OCI-LY7 (cell line): ENCODE measurements at regions not wholly inside any gene's neighbourhood (a gene's known extent, or its start where the extent isn't known, plus 50 kb on each side); places are given as distances from the start of the nearest gene placed in this dataset.

Source experiments
- BruUV-seq: library from RNA; stranded (reverse); fragments of 400-500 nt; replicated peaks from 2 replicates; lab custom pipeline; 2021; lab: Mats Ljungman, UMichigan
- CTCF ChIA-PET: fragments of 300-600 bp; sonication (Branson Sonifier 250); formaldehyde crosslinking; loops from one replicate; lab custom pipeline; 2022; ENCODE audit warnings: antibody characterized with exemption; ENCODE audit not compliant: unreplicated experiment; lab: Charles Lee
- POLR2A ChIA-PET: fragments of 300-600 bp; sonication (Branson Sonifier 250); formaldehyde crosslinking; loops from one replicate; lab custom pipeline; 2022; ENCODE audit warnings: antibody characterized with exemption; lab: Charles Lee
- DNase-seq: peaks from one replicate; pipeline ENCODE4 v3.0.0-alpha.2; 2015; ENCODE audit warnings: low spot score
- H2AFZ ChIP-seq: fragments of 200-600 bp; sonication (generic), shearing (Covaris generic); 2 replicates; pipeline ENCODE4 v1.6.1; 2014; ENCODE audit warnings: mild to moderate bottlenecking, antibody characterized with exemption, low read length, moderate library complexity
- H3K27ac ChIP-seq: fragments of 200-600 bp; sonication (generic); 2 replicates; pipeline ENCODE4 v1.5.1; 2014; ENCODE audit warnings: mixed run types, low read depth, mild to moderate bottlenecking, moderate library complexity, low read length, inconsistent platforms; ENCODE audit not compliant: poor library complexity, severe bottlenecking
- H3K36me3 ChIP-seq: fragments of 200-600 bp; sonication (generic); 2 replicates; pipeline ENCODE4 v1.6.1; 2014; ENCODE audit warnings: mild to moderate bottlenecking, antibody characterized with exemption, low read length, moderate library complexity, mixed read lengths; ENCODE audit not compliant: insufficient read depth
- H3K4me1 ChIP-seq: fragments of 200-600 bp; sonication (generic); 2 replicates; pipeline ENCODE4 v1.5.1; 2014; ENCODE audit warnings: mild to moderate bottlenecking, low read length; ENCODE audit not compliant: insufficient read depth, poor library complexity, severe bottlenecking
- H3K4me2 ChIP-seq: fragments of 200-600 bp; sonication (generic); 2 replicates; pipeline ENCODE4 v1.6.1; 2014; ENCODE audit warnings: mild to moderate bottlenecking, low read length
- H3K4me3 ChIP-seq: fragments of 200-600 bp; sonication (generic); 2 replicates; pipeline ENCODE4 v1.5.1; 2014; ENCODE audit warnings: mild to moderate bottlenecking, low read depth, low read length; ENCODE audit not compliant: poor library complexity, severe bottlenecking
- H3K79me2 ChIP-seq: fragments of 200-600 bp; sonication (generic); 2 replicates; pipeline ENCODE4 v1.6.1; 2016; ENCODE audit warnings: low read depth, mild to moderate bottlenecking, low read length, moderate library complexity, mixed read lengths; ENCODE audit not compliant: insufficient read depth
- H3K9me2 ChIP-seq: fragments of 200-600 bp; sonication (generic); 2 replicates; pipeline ENCODE4 v1.6.1; 2016; ENCODE audit warnings: mild to moderate bottlenecking, low read length, mixed read lengths; ENCODE audit not compliant: insufficient read depth
- H3K9me3 ChIP-seq: fragments of 200-600 bp; sonication (generic); 2 replicates; pipeline ENCODE4 v1.6.1; 2014; ENCODE audit warnings: mild to moderate bottlenecking, mixed run types, low read length, mixed read lengths
- H4K20me1 ChIP-seq: fragments of 200-600 bp; sonication (generic); 2 replicates; pipeline ENCODE4 v1.6.1; 2014; ENCODE audit warnings: mild to moderate bottlenecking, antibody characterized with exemption, low read length, moderate library complexity, mixed read lengths; ENCODE audit not compliant: insufficient read depth
- EZH2phosphoT487 ChIP-seq: fragments of 200-600 bp; sonication (generic); IDR thresholded peaks from 2 replicates; pipeline ENCODE4 v1.6.1; 2018; ENCODE audit warnings: low read depth, borderline replicate concordance, mild to moderate bottlenecking, mixed run types, antibody characterized with exemption, low read length, moderate library complexity, mixed read lengths
- intact Hi-C: fragments of 100-400 bp; cut with micrococcal nuclease; formaldehyde crosslinking; loops from one replicate; pipeline ENCODE4 v1.10.0; 2022; ENCODE audit not compliant: unreplicated experiment
- TF ChIP-seq, protein P1 (sequence below): fragments of 200-600 bp; sonication (generic); conservative IDR thresholded peaks from 2 replicates; pipeline ENCODE4 v1.5.1; 2014; ENCODE audit warnings: mild to moderate bottlenecking, antibody characterized with exemption, low read length, moderate library complexity, mixed read lengths

DNA sequence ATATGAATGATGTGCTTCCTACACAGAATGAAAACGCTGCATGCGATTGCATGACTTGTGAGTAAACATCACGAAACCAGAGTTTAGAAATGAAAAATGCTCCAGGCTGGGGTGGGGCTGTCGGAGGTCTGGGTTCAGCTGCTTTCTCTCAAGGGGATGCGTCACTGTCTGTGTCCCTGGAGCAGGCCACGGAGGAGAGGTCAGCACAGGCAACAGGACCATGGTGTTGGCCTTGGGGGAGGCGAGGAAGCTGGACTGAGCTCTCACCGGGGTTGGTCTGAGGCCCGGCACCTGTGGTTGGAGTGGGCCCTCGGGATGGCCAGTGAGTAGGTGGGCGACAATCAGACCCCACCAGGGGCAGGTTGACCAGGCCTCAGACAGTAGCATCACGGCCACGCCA, 89.0 kb upstream of the TMEM18 start:
- H3K4me3 ChIP-seq, result no peak overlapping the region
- DNase-seq, result no peak
- intact Hi-C loops, result no loop called here
- no peaks in the 10 kb centered on the region for H3K79me2 ChIP-seq
- H3K4me2 ChIP-seq, result no peak overlapping the region
- H3K9me3 ChIP-seq, result no peaks in the 10 kb centered on the region
- H3K27ac ChIP-seq, result no peak overlapping the region
- CTCF ChIA-PET, result no interaction called here
- no TSS peak for BruUV-seq
- POLR2A ChIA-PET, result no interaction called here
- no peaks in the 10 kb centered on the region for H3K4me1 ChIP-seq
- no peaks in the 10 kb centered on the region for H4K20me1 ChIP-seq
- no peaks in the 10 kb centered on the region for H3K36me3 ChIP-seq
- H2AFZ ChIP-seq, result no peak overlapping the region
- no peaks in the 10 kb centered on the region for H3K9me2 ChIP-seq
- no peak for TF ChIP-seq EZH2phosphoT487
- TF ChIP-seq, protein P1, sequence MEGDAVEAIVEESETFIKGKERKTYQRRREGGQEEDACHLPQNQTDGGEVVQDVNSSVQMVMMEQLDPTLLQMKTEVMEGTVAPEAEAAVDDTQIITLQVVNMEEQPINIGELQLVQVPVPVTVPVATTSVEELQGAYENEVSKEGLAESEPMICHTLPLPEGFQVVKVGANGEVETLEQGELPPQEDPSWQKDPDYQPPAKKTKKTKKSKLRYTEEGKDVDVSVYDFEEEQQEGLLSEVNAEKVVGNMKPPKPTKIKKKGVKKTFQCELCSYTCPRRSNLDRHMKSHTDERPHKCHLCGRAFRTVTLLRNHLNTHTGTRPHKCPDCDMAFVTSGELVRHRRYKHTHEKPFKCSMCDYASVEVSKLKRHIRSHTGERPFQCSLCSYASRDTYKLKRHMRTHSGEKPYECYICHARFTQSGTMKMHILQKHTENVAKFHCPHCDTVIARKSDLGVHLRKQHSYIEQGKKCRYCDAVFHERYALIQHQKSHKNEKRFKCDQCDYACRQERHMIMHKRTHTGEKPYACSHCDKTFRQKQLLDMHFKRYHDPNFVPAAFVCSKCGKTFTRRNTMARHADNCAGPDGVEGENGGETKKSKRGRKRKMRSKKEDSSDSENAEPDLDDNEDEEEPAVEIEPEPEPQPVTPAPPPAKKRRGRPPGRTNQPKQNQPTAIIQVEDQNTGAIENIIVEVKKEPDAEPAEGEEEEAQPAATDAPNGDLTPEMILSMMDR, result no peak

- POLR2A ChIA-PET, result no interaction called here
Observed at GRCh38 chr2:765369-765768, 88.2 kb upstream of the TMEM18 start.

DNA sequence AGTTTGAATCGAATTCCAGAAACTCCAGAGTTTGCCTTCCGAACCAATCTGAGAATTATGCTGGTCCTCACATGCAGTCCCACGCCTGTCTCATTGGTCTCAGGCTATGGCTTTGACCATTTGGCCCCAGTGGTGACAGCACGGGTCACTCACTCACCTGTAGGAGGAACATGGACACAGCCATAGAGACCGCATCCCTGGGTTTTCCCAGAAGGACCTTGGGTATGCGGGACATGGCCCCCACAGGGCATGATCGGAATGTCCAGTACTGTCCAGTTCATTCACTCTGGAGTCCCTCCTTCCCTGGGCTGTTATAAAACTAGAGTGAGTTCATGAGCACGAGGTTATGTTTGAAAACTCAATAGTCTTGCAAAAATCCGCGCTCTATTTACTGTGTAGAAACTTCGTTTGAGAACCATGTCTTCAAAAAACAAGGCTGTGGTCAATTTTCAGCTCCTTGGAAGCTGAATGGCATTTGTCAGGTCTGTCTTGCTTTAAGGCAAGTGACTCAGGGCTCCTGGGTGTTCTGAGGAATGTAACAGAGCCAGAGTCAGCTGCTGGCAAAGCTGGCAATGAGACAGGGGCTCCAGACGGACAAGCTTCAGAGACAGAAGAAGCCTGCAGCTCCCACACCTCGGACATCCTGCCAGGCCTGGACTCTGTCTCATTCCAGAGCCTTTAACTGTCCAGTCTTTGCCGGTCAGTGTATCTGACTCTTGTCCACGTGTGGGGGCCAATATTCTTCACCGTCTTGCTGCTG, 86.7 kb upstream of the TMEM18 start:
- TF ChIP-seq EZH2phosphoT487, result no peak
- TF ChIP-seq, protein P1, result no peak
- H3K79me2 ChIP-seq, result no peaks in the 10 kb centered on the region
- no peaks in the 10 kb centered on the region for H3K9me2 ChIP-seq
- no TSS peak for BruUV-seq
- H4K20me1 ChIP-seq, result no peaks in the 10 kb centered on the region
- no peak overlapping the region for H2AFZ ChIP-seq
- no peaks in the 10 kb centered on the region for H3K9me3 ChIP-seq
- no peaks in the 10 kb centered on the region for H3K36me3 ChIP-seq
- ChIA-PET CTCF (no interaction called here), POLR2A (no interaction called here)
- H3K4me2 ChIP-seq, result no peak overlapping the region
- no peaks in the 10 kb centered on the region for H3K4me1 ChIP-seq
- DNase-seq, result no peak
- intact Hi-C loops, result no loop called here
- no peak overlapping the region for H3K4me3 ChIP-seq
- no peak overlapping the region for H3K27ac ChIP-seq

More at GRCh38 chr2:765369-765768, 88.2 kb upstream of the TMEM18 start:
- no TSS peak for BruUV-seq
- Histone ChIP-seq H2AFZ (no peak overlapping the region), H3K4me1 (no peaks in the 10 kb centered on the region), H3K79me2 (no peaks in the 10 kb centered on the region), H3K4me2 (no peak overlapping the region), H3K27ac (no peak overlapping the region), H3K4me3 (no peak overlapping the region), H3K9me2 (no peaks in the 10 kb centered on the region), H3K36me3 (no peaks in the 10 kb centered on the region), H3K9me3 (no peaks in the 10 kb centered on the region), H4K20me1 (no peaks in the 10 kb centered on the region)
- no peak for TF ChIP-seq EZH2phosphoT487
- DNase-seq, result no peak
- intact Hi-C loops, result no loop called here
- CTCF ChIA-PET, result no interaction called here
